HepG2 (cell line): ENCODE measurements at regions not wholly inside any gene's neighbourhood (a gene's known extent, or its start where the extent isn't known, plus 50 kb on each side); places are given as distances from the start of the nearest gene placed in this dataset.

Experiments used
- DPF2 ChIP-seq: sonication (generic); formaldehyde crosslinking; IDR thresholded peaks from 2 replicates; pipeline ENCODE4 v1.4.0; 2020; ENCODE audit warnings: mild to moderate bottlenecking, low read depth, missing genetic modification reagents, borderline replicate concordance
- FOXA1 ChIP-seq, 2 experiments: fragments of 450-650 bp in 1 of 2; sonication (generic) in 1 of 2; formaldehyde crosslinking in 1 of 2; IDR thresholded peaks; 2 replicates each; pipeline versions ENCODE4 v1.4.0 to v1.6.1; 2016 to 2020; ENCODE audit warnings: missing genetic modification reagents in 1 of 2
- KLF9 ChIP-seq: IDR thresholded peaks from 2 replicates; pipeline ENCODE4 v1.6.1; 2016; ENCODE audit warnings: low read depth
- MXD4 ChIP-seq: IDR thresholded peaks from 2 replicates; pipeline ENCODE4 v1.6.1; 2016; ENCODE audit warnings: mild to moderate bottlenecking, missing biosample characterization, missing genetic modification reagents
- PCBP2 ChIP-seq: fragments of 200-400 bp; formaldehyde crosslinking; optimal IDR thresholded peaks from 2 replicates; pipeline ENCODE3; 2018; ENCODE audit warnings: low read length, low read depth; ENCODE audit not compliant: poor library complexity, severe bottlenecking
- POLR2AphosphoS2 ChIP-seq: IDR thresholded peaks from 2 replicates; pipeline ENCODE4 v1.6.1; 2011; ENCODE audit warnings: low read depth, low read length, improper control_type of control experiment
- POLR2AphosphoS5 ChIP-seq: IDR thresholded peaks from 2 replicates; pipeline ENCODE4 v1.6.1; 2012; ENCODE audit warnings: low read depth, low read length
- RBAK ChIP-seq: sonication (generic); formaldehyde crosslinking; IDR thresholded peaks from 2 replicates; pipeline ENCODE4 v1.5.1; 2020; ENCODE audit warnings: mild to moderate bottlenecking, missing genetic modification reagents
- TF ChIP-seq, protein P1 (sequence below): sonication (generic); formaldehyde crosslinking; IDR thresholded peaks from 2 replicates; pipeline ENCODE4 v1.4.0; 2020; ENCODE audit warnings: missing genetic modification reagents
- TF ChIP-seq, protein P2 (sequence below): sonication (generic); formaldehyde crosslinking; IDR thresholded peaks from 2 replicates; pipeline ENCODE4 v1.4.0; 2020; ENCODE audit warnings: missing genetic modification reagents, mild to moderate bottlenecking, borderline replicate concordance

DNA sequence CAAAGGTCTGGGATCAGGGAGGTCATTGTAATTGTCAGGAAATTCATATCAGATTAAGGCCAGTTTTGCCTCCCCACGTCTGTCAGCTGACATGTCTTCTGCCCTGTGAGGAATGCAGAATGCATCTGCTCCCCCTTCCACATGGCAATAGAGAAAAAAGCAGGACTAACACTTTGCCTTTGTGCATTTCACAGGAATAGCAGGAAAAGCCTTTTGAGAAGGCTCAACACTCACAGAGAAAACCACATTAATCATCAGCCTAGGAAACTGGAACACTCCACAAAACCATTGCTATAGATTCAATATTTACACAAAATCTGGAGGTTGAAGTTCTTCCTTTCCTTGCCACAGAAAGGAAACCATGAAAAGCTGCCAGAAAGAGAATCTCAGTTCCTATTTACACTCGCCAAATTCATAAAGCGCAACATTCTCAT lies 165.2 kb upstream of the HES1 start:
- TF ChIP-seq PCBP2 (no peak), MXD4 (CRISPR knock-in tag) (no peak), POLR2AphosphoS5 (no peak), RBAK (no peak), DPF2 (CRISPR knock-in tag) (no peak), FOXA1 (IDR thresholded peaks at IDR 0.05) (no peak), FOXA1 (CRISPR knock-in tag; IDR thresholded peaks at IDR 0.05) (0 out of 2 replicates have a peak, but pooled peaks have one; percentile 23), POLR2AphosphoS2 (no peak), KLF9 (CRISPR knock-in tag) (no peak)
- TF ChIP-seq, protein P1, sequence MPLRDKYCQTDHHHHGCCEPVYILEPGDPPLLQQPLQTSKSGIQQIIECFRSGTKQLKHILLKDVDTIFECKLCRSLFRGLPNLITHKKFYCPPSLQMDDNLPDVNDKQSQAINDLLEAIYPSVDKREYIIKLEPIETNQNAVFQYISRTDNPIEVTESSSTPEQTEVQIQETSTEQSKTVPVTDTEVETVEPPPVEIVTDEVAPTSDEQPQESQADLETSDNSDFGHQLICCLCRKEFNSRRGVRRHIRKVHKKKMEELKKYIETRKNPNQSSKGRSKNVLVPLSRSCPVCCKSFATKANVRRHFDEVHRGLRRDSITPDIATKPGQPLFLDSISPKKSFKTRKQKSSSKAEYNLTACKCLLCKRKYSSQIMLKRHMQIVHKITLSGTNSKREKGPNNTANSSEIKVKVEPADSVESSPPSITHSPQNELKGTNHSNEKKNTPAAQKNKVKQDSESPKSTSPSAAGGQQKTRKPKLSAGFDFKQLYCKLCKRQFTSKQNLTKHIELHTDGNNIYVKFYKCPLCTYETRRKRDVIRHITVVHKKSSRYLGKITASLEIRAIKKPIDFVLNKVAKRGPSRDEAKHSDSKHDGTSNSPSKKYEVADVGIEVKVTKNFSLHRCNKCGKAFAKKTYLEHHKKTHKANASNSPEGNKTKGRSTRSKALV (CRISPR knock-in tag): no peak
- TF ChIP-seq, protein P2, sequence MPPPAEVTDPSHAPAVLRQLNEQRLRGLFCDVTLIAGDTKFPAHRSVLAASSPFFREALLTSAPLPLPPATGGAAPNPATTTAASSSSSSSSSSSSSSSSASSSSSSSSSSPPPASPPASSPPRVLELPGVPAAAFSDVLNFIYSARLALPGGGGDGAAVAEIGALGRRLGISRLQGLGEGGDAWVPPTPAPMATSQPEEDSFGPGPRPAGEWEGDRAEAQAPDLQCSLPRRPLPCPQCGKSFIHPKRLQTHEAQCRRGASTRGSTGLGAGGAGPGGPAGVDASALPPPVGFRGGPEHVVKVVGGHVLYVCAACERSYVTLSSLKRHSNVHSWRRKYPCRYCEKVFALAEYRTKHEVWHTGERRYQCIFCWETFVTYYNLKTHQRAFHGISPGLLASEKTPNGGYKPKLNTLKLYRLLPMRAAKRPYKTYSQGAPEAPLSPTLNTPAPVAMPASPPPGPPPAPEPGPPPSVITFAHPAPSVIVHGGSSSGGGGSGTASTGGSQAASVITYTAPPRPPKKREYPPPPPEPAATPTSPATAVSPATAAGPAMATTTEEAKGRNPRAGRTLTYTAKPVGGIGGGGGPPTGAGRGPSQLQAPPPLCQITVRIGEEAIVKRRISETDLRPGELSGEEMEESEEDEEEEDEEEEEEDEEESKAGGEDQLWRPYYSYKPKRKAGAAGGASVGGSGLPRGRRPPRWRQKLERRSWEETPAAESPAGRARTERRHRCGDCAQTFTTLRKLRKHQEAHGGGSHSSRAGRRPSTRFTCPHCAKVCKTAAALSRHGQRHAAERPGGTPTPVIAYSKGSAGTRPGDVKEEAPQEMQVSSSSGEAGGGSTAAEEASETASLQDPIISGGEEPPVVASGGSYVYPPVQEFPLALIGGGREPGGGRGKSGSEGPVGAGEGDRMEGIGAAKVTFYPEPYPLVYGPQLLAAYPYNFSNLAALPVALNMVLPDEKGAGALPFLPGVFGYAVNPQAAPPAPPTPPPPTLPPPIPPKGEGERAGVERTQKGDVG (CRISPR knock-in tag): no peak
